GM18867 (cell line): ENCODE measurements at regions not wholly inside any gene's neighbourhood (a gene's known extent, or its start where the extent isn't known, plus 50 kb on each side); places are given as distances from the start of the nearest gene placed in this dataset.

ENCODE experiments used
- ATAC-seq: cut with Tn5 transposase; IDR thresholded peaks from one replicate; pipeline ENCODE4 v1.9.1; 2021; ENCODE audit warnings: mild to moderate bottlenecking, moderate library complexity; ENCODE audit not compliant: unreplicated experiment

DNA sequence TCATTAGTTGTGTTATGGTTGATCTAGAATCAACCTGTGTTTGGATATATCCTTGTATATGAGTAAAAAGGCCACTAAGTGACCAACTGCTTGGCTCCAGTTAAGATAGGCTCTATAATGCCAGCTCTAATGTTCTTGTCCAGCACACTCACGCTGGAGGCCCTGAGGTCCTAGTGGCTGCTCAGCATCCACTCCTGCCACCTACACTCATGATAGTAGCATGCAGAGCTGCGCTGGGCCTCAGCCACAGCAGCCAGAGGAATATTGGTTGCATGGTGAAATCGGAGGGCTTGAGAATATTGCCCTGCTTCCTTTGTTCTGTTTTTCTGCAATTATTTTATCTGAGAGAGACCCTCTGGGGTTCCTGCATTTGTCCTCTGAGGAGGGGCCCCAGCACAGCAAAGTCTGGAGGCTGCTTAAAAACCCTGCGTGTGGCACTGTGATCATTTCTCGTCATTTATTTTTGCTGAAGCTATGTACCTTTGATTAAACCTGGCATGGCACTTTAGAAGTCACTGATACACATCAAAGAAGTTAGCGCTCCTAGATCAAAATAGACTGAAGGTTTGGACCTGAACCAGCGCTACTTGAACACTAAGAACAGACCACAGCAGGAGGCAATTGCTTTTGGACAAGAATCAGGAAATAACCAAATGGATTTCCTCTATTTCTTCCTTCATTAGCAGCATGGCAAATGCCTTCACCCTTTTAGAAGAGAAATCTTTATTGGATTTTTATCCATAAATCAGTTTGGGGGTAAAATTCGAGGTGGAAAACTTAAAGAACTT, 398.4 kb upstream of the ID4 start:
- ATAC-seq, result no peak

DNA sequence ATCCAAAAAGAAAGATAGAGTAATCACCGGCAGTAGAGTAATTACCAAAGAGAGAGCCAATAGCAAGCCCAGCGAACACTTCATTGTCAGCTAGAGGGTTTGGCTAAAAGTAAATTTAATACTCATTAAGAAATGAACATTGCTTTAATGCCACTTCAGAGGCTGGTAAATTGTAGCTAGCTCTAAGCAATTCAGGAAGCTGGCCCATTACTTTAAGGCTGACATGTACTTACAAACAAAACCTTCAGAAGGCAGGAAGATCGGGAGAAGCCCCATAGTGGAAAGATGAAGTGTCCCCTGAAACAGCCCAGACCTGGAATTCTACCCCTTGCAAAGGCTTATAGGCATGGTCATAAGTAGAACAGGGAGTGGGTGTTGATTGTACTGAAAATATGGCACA, 396.6 kb upstream of the ID4 start:
- ATAC-seq, result no peak

DNA sequence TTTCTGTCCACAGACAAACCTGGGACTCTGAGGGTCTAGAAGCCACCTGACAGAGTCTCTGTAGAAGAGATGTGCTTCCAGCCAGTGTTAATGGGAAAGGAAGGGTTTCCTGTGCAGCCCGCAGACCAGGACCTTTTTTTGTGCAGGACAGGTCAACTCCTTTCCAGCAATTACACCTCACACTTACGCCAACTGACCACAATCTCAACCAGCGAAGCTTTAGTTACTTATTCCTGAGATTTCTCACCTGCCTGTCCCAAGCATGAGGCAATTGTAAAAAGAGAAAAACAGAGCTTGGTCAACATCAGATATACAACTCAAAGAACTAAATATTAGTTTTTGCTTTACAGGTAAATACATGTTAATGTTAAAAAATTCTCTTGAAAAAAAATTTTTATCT, 393.8 kb upstream of the ID4 start:
- ATAC-seq, result no peak

DNA sequence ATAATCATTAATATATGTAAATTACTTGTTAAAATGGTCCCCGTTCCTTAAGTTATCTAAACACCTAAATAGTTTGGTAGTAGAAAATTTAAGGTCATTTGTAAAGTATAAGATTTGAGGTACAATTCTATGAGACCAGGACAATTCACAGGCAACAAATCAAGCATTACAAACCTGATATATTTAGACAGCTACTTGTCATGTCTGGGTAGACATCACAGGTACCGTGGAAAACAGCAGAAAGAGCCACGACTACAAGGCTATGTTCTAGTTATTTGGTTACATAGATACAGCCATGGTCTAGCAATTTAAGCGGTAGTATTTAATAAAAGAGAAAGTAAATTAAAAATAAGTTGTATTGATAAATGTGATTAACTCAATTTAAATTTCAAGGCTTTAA, 393.1 kb upstream of the ID4 start:
- no peak for ATAC-seq

DNA sequence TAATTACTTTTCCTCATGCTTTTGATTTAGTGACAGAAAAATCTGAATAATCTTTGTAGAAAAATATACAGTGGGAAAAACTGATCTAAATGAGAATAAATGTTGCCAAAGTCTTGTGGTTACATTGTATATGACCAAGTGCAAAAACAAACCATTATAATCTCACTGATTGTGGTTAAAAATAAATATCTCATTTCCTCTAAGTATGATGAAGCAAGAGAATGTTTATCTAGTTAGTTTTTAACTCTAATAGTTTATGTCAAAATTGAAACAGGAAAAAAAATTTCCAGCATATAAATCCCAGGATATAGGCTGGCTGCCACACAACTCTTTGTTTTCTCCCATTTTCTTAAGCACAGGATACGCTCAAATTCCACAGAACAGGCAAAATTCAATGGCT, 392.7 kb upstream of the ID4 start:
- ATAC-seq, result no peak

DNA sequence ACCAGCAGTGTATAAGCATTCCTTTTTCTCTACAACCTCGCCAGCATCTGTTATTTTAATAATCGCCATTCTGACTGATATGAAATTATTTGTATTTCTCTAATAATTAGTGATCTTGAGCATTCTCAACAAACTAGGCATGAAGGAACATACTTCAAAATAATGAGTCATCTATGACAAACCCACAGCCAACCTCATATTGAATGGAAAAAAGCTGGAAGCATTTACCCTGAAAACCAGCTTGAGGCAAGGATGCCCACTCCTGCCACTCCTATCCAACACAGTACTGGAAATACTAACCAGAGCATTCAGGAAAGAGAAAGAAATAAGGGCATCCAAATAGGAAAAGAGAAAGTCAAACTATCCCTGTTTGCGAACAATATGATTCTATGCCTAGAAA, 390.6 kb upstream of the ID4 start:
- no peak for ATAC-seq

DNA sequence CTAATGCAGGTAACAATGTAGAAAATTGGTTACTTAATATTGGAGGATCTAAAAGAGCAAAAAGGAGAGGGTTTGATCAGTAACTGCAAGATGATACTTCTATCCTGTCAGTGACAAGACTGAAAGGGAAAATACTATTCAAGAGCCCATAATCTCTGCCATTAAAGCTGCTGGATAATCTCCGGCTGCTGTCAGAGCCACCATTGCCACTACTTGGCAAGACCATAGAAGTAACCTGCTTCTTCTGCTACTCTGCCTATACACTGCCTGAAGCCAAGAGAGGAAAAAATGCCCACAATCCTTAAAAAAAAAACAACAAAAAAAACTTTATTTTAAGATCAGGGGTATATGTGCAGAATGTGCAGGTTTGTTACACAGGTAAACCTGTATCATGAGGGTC, 386.5 kb upstream of the ID4 start:
- no peak for ATAC-seq

DNA sequence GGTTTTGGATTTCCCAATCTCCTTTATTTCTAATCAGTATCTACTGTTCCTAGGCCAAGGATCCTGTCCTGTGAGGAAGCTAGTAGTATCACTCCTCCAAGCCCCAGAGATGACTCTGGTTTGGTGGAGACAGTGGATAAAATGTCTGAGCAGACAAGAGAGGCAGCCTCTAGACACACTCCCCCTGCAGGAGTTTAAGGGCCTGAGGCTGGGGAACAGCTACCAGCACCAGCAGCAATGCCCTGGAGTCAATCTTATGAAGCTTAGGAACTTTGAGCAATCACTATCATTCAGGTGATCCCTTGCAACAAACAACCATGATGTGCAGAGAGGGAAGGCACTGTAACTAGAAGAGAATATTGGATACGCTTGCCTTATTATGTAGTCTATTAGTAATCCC, 384.7 kb upstream of the ID4 start:
- ATAC-seq, result no peak

DNA sequence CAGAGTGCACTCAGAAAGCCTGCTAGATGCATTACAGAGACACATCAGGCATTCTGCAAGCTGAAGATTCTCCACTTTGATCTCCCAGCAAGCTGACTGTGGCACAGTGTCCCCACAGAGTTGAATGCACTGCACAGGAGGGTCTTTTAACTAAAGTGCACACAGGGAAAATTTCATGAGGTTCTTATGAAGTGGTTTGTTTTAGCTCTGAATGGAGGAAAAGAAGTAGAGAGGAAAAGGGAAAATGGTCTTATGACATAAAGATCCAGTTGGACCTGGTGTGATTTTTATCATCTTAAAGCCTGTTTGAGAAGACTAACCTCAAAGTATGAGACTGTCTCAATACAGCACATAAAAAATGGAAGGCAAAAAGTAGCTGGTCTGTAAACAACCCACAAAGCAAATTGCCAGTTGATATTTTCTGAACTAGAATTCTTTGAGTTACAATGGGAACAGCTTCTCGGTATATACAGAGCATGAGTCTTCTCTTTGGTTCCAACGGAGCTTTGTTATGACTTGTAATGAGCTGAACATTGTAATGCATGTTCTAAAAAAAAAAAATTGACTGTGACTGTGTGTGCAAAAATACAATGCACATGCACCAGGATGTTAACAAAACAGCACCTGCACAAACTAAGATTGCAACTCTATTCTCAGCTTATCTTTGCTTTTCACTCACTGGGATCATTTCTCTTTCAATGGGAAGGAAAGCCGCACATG, 383.0 kb upstream of the ID4 start:
- ATAC-seq, result no peak

DNA sequence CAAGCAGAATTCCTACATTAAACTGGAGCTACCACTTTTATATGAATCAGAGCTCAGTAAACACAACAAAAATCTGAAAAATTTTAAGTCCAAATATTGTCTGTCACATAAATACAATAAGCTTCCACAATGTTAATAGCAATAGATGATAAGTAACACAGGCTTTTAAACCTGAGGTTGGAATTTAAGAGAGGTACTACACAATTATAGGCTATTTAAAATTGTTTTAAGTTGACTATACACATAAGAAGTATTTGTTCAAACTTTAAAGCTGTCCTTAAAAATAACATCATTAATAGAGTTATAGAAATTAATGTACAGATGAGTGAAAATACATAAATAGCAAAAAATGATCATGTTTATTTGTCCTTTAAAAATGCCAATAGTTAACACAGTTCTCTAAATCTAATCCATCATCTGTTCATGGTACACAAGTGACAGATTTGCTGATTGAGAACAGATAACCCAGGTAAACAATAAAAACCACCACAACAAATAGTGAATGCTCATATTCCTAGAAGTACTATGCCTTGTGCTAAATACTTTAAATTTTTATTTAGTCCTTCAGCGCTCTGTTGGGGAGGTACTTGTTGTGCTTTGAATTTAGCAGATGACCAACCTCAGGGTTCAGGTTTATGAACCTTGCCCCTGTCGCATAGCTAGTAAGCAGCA, 382.3 kb upstream of the ID4 start:
- ATAC-seq, result no peak

DNA sequence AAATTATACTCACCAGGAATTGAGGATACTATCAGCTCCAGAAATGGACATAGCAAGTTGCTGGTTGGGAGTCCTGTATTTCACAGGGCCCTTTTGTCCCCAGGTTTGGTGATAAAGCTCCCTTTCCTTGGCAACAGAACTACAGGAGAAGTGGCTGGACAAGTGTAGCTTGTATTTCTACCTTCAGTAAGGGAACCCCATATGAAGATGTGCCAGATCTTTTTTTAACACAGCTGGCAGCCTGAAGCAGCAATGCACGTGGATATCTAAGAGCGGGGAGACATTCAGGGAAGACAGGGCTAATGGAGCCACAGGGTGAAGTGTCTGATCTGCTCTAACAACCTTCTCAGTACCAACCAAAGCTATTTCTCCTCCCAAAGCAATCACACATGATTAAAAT, 373.9 kb upstream of the ID4 start:
- ATAC-seq, result no peak

DNA sequence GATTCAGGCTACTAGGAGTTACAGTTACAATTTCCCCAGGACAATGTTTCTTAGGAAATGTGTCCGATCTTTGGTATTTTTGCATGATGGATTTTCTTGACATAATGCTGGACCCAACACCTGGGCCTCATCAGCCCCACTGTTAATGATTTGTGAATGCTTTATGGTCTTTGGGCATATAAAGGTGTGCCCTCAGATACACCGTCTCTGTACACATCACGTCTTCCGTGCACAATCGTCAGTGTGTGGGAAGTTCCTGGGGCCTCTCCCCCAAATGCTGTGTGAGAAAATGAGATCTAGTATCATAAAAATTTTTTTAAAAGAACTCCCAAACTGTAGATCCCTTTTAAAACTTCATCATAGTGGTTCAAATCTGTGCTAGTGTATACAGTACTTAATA, 373.2 kb upstream of the ID4 start:
- no peak for ATAC-seq

DNA sequence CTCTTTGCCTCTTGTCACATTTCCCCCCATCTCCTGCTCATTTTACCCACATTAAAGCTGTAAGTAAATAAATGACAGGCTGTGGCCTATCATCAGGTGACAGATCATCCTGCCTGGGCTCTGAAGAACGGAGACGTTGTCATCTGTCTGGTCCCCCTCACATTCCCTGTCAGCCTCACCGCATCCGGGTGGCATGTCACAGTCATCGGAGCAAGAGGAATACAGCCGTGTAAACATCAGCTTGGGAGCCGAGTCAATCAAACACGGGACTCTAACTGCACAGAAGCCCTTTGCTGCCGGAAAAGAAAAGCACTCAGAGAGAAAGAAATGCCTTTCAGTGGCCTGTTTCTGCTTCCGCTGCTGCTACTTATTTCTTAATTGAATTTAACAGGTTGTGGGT, 371.9 kb upstream of the ID4 start:
- no peak for ATAC-seq

DNA sequence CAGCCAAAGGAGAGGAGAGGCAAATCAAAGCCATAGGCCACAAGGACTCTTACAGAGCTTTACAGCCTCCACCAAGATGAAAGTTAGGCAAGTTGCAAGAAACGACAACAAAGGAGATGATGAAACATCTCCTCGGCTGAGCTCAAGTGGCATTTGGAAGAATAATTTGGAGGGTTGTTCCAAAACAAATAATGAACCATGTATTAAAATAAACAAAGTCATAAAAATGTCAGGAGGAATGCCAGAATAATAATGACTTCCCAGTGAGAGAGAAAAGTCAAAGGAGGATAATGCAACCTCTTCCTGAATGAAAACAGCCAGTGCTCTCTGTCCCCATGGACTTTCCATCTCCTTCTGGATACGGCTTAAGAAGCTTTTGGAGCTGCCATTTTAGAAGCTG, 371.4 kb upstream of the ID4 start:
- ATAC-seq, result no peak

DNA sequence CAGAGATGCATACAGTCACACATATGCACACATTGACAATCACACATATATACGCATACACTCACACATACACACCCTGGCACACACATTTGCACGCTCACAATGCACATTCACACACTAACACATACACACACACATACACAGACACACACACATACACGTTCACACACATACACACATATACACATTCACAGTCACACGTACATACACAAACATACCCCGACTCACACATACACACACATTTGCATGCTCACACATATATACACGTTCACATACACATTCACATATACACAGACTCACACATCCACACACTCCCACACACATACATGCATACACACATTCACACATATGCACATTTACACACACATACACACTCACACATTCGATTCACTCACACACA, 366.8 kb upstream of the ID4 start:
- ATAC-seq, result no peak

DNA sequence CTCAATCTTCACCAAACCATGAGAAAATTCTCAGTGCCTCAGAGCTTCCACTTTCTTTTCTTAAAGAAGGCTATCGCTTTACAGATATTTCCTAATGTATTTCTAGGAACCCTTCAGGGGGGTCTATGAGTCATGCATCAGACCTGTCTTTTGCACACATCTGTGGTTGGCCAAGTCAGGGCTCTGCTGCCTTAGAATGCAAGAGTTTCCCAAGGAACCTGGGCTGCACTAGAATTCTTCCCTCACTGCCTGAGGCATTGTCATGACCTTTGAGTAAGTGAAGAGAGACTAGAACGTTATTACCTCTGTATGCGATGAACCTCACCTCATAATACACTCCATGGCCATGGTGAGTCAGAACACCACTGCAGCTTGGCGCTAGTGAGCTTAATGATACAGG, 365.0 kb upstream of the ID4 start:
- ATAC-seq, result no peak

DNA sequence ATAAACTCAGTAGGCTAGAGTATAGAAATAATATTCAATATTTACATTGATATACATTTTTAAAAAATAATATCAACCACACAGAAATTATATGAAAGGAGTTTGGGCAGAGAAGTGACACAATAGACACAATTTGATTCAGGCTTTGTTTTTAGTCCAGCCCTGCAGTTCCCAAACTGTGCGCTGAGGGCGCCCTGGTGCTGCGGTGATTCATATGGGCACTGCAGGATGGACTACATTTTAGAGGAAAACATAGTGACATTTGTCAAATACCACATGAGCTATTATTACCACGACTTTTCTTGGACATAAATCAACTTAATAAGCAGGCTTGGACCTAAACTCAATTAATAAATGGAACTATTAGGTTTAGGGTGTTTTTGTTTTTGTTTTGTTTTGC, 364.3 kb upstream of the ID4 start:
- ATAC-seq, result no peak

DNA sequence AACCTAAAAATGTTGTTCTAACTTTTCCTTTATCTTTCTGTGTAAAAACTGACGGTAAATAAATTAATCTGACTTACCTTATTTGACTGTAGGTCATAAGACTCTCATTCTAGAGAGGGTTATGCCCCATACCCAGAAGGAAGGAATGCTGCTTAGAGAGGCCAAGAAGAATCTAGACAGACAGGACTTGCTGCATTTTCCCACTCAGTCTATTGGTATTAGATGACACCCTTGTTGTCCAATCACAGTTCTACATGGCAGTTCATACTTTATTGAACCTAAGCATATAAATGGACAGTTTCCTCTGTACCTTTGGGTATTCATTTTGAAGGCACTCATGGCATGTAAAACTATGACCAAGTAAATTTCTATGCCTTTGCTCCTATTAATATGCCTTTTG, 359.6 kb upstream of the ID4 start:
- no peak for ATAC-seq

DNA sequence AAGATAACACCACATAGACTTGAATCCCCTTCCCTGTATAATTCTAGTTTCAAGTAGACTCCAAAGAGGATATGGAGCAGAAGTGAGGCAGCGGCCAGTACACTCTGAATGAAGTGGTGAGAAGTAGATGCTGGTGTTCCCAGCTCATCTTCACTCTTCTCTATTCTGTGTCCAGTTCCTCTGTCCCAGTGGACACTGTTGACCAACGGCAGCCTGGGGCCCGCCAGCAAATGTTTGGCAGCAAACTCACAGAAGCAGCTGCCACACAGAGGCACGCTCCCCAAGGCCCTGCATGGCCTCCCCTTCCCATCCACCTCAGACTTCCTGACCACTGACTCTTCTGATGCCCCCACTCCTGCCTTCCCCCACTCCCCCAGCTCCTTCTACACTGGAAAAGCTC, 358.9 kb upstream of the ID4 start:
- ATAC-seq, result no peak

DNA sequence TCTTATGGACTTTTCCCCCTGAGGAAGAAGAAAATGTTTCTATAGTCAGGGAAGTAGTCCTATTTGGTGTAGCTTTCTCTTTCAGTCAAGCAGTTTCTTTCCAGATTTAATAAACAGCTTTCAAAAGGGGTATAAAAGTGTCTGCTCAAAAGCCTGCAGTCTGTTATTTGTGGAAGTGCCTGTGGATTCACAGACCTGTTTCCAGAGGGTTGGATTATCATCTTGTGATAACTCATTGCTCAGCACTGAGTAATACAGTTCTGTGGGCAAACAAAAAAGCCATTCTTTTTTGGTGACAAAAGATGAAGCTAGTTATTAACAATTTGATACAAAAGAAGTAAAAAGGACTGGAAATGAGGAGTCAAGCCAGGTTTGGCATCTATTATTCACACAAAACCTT, 358.2 kb upstream of the ID4 start:
- ATAC-seq, result no peak

DNA sequence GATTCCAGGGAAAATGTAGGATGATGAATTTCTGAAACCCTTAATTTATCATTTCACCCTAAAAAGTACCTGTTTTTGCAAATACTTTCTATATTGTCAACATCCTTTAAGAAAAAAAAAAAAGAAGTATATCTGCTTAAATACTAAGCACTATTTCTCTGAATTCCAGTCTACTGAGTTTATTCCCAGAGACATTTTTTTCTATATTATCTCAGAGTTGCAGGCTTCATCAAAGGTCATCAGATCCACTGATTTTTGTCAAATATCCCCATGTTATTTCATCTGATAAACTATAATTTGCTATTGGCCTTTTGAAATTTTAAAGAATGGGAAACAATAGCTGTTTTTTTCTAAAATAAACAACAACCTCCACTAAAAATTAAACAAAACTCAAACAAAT, 357.6 kb upstream of the ID4 start:
- ATAC-seq, result no peak
